ENCODE measurements at regions not wholly inside any gene's neighbourhood (a gene's known extent, or its start where the extent isn't known, plus 50 kb on each side); places are given as distances from the start of the nearest gene placed in this dataset.

GRCh38 chr3:87161417-87161816 is 65.7 kb upstream of the CHMP2B start:
- no peak for TF ChIP-seq CTCF (IDR thresholded peaks at IDR 0.05; ENCODE audit: low read depth, low read length, missing control alignments)
- Histone ChIP-seq H3K4me3 (ENCODE audit: low read depth, low read length) (no peak overlapping the region), H3K27me3 (replicated peaks) (no peaks in the 10 kb centered on the region), H3K27ac (no peak overlapping the region), H3K36me3 (replicated peaks) (no peaks in the 10 kb centered on the region)
- DNase-seq, result no peak
- in situ Hi-C loops (cut with HindIII; ENCODE audit: low pct_ligation_motif_present, low sequenced_read_pairs), result no loop called here

GRCh38 chr3:87161013-87161412 is 66.1 kb upstream of the CHMP2B start:
- DNase-seq, result no peak
- no peaks in the 10 kb centered on the region for H3K36me3 ChIP-seq (replicated peaks)
- no peak for TF ChIP-seq CTCF (IDR thresholded peaks at IDR 0.05; ENCODE audit: low read depth, low read length, missing control alignments)
- in situ Hi-C loops (cut with HindIII; ENCODE audit: low pct_ligation_motif_present, low sequenced_read_pairs), result no loop called here
- no peaks in the 10 kb centered on the region for H3K27me3 ChIP-seq (replicated peaks)
- H3K27ac ChIP-seq, result no peak overlapping the region
- no peak overlapping the region for H3K4me3 ChIP-seq (ENCODE audit: low read depth, low read length)

GRCh38 chr3:87158823-87159222 is 68.3 kb upstream of the CHMP2B start:
- no peaks in the 10 kb centered on the region for H3K27me3 ChIP-seq (replicated peaks)
- no peak overlapping the region for H3K4me3 ChIP-seq (ENCODE audit: low read depth, low read length)
- no peak for DNase-seq
- TF ChIP-seq CTCF (IDR thresholded peaks at IDR 0.05; ENCODE audit: low read depth, low read length, missing control alignments), result no peak
- in situ Hi-C loops (cut with HindIII; ENCODE audit: low pct_ligation_motif_present, low sequenced_read_pairs), result no loop called here
- no peaks in the 10 kb centered on the region for H3K36me3 ChIP-seq (replicated peaks)
- no peak overlapping the region for H3K27ac ChIP-seq

GRCh38 chr3:87148020-87148419 is 79.1 kb upstream of the CHMP2B start:
- Histone ChIP-seq H3K36me3 (replicated peaks) (no peaks in the 10 kb centered on the region), H3K27me3 (replicated peaks) (no peaks in the 10 kb centered on the region), H3K4me3 (ENCODE audit: low read depth, low read length) (no peak overlapping the region), H3K27ac (no peak overlapping the region)
- in situ Hi-C loops (cut with HindIII; ENCODE audit: low pct_ligation_motif_present, low sequenced_read_pairs), result no loop called here
- TF ChIP-seq CTCF (IDR thresholded peaks at IDR 0.05; ENCODE audit: low read depth, low read length, missing control alignments), result no peak
- DNase-seq, result no peak

- Histone ChIP-seq H3K36me3 (replicated peaks) (no peaks in the 10 kb centered on the region), H3K27ac (no peak overlapping the region), H3K4me3 (ENCODE audit: low read depth, low read length) (no peak overlapping the region), H3K27me3 (replicated peaks) (no peaks in the 10 kb centered on the region)
- DNase-seq, result no peak
- in situ Hi-C loops (cut with HindIII; ENCODE audit: low pct_ligation_motif_present, low sequenced_read_pairs), result no loop called here
- no peak for TF ChIP-seq CTCF (IDR thresholded peaks at IDR 0.05; ENCODE audit: low read depth, low read length, missing control alignments)
Measured at GRCh38 chr3:87147562-87147961, 79.5 kb upstream of the CHMP2B start.

- in situ Hi-C loops (cut with HindIII; ENCODE audit: low pct_ligation_motif_present, low sequenced_read_pairs), result no loop called here
- Histone ChIP-seq H3K27me3 (replicated peaks) (no peaks in the 10 kb centered on the region), H3K27ac (no peak overlapping the region), H3K36me3 (replicated peaks) (no peaks in the 10 kb centered on the region), H3K4me3 (ENCODE audit: low read depth, low read length) (no peak overlapping the region)
- TF ChIP-seq CTCF (IDR thresholded peaks at IDR 0.05; ENCODE audit: low read depth, low read length, missing control alignments), result peak; percentile 55
- DNase-seq, result no peak
Measured at GRCh38 chr3:87145553-87145952, 81.6 kb upstream of the CHMP2B start.
